ENCODE measurements at regions not wholly inside any gene's neighbourhood (a gene's known extent, or its start where the extent isn't known, plus 50 kb on each side); places are given as distances from the start of the nearest gene placed in this dataset.

DNA sequence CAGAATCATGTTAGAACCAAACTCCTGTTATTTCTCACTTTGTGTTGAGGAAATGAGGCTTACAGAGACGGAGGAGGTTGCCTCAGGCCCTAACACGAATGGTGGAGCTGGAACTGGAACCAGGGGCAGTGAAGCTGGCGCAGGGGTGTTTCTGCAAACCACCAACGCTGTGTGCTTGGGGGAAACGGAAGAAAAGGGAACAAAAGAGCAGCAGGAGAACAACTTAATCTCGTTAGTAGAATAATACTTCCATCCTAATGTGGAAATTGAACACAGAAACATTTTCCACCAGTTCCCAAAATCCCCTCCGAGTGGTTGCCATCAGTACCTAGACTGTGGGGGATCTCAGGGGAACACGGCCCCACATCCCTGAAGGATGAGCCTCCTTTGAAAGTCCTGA, 103.4 kb upstream of the FRMD1 start:
- no peaks in the 10 kb centered on the region for H3K9me3 ChIP-seq
- no peak overlapping the region for H3K4me3 ChIP-seq
- intact Hi-C loops (cut with DNase I; ENCODE audit: low total_unique reads) (loop anchor here (5.0 kb wide), 1 partner anchor 225 kb away; no protein-coding TSS in a partner anchor), in situ Hi-C loops (cut with MboI; ENCODE audit: low pct_ligation_motif_present in 1 of 4, low pct_unique_long_range_greater_than_20kb in 1 of 4, low sequenced_read_pairs in 3 of 4) (no loop called here)
- no peak overlapping the region for H3K27ac ChIP-seq
- TF ChIP-seq POLR2A (IDR thresholded peaks at IDR 0.05) (no peak), EP300 (IDR thresholded peaks at IDR 0.05; ENCODE audit: low read depth) (no peak), POLR2AphosphoS5 (IDR thresholded peaks at IDR 0.05) (no peak)
- TF ChIP-seq, protein P1, sequence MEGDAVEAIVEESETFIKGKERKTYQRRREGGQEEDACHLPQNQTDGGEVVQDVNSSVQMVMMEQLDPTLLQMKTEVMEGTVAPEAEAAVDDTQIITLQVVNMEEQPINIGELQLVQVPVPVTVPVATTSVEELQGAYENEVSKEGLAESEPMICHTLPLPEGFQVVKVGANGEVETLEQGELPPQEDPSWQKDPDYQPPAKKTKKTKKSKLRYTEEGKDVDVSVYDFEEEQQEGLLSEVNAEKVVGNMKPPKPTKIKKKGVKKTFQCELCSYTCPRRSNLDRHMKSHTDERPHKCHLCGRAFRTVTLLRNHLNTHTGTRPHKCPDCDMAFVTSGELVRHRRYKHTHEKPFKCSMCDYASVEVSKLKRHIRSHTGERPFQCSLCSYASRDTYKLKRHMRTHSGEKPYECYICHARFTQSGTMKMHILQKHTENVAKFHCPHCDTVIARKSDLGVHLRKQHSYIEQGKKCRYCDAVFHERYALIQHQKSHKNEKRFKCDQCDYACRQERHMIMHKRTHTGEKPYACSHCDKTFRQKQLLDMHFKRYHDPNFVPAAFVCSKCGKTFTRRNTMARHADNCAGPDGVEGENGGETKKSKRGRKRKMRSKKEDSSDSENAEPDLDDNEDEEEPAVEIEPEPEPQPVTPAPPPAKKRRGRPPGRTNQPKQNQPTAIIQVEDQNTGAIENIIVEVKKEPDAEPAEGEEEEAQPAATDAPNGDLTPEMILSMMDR (IDR thresholded peaks at IDR 0.05) = no peak
- no peaks in the 10 kb centered on the region for H3K36me3 ChIP-seq
- H3K27me3 ChIP-seq = no peaks in the 10 kb centered on the region
- no peak for DNase-seq
- WGBS, 2 donors (ENCODE audit: low coverage in 1 of 2) = 79 to 92% methylated on average over 6 to 8 of the region's 8 CpGs
- no peaks in the 10 kb centered on the region for H3K4me1 ChIP-seq

DNA sequence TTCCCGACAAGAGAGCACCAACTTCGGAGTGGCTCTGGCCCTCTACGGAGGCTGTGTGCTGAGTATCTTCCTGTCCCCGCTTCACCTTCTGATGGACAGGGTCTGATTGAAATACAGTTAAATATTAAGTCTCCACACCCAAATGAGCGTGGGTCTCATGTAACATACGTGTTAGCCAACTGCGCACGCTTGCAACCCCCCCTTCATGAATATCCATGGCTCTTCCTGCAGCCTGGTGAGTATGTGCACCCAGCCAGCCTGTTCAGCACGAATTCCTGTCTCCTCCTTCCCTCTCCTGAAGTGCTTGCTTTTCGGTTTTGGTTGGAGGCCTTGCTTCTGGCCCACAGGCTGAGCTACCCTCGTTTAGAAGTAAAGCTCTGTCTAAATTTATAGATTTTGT, 102.9 kb upstream of the FRMD1 start:
- 86 to 87% methylated on average over 7 to 11 of the region's 11 CpGs for WGBS, 2 donors (ENCODE audit: low coverage in 1 of 2)
- TF ChIP-seq, protein P1 (IDR thresholded peaks at IDR 0.05) = no peak
- Histone ChIP-seq H3K27me3 (no peaks in the 10 kb centered on the region), H3K4me1 (no peaks in the 10 kb centered on the region), H3K36me3 (no peaks in the 10 kb centered on the region), H3K4me3 (no peak overlapping the region), H3K9me3 (no peaks in the 10 kb centered on the region), H3K27ac (no peak overlapping the region)
- in situ Hi-C loops (cut with MboI; ENCODE audit: low pct_ligation_motif_present in 1 of 4, low pct_unique_long_range_greater_than_20kb in 1 of 4, low sequenced_read_pairs in 3 of 4) = no loop called here
- no peak for DNase-seq
- intact Hi-C loops (cut with DNase I; ENCODE audit: low total_unique reads) = loop anchor here (5.0 kb wide), 1 partner anchor 225 kb away; no protein-coding TSS in a partner anchor

DNA sequence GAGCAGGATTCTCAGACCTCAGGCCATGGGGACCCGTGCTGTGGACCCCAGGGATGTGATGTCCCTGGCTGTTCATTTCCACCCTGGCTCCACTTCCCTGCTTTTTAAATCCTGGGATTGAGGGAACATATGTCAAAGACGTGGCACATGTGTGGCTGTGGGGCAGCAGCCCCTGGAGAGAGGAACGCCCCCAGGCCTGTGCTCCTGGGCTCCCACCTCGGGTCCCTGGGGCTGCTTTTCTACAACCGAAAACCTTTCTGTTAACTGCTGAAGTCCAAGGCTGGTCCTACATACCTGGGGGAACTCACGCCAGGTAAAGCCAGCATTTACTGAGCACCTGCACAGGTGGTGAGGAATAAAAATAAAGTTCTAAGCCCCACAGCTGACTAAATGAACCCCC, 102.3 kb upstream of the FRMD1 start:
- no peak overlapping the region for H3K27ac ChIP-seq
- no peak overlapping the region for H3K4me3 ChIP-seq
- in situ Hi-C loops (cut with MboI; ENCODE audit: low pct_ligation_motif_present in 1 of 4, low pct_unique_long_range_greater_than_20kb in 1 of 4, low sequenced_read_pairs in 3 of 4) = no loop called here
- H3K4me1 ChIP-seq = no peaks in the 10 kb centered on the region
- H3K27me3 ChIP-seq = no peaks in the 10 kb centered on the region
- H3K36me3 ChIP-seq = no peaks in the 10 kb centered on the region
- no peaks in the 10 kb centered on the region for H3K9me3 ChIP-seq
- intact Hi-C loops (cut with DNase I; ENCODE audit: low total_unique reads) = loop anchor here (5.0 kb wide), 1 partner anchor 224 kb away; no protein-coding TSS in a partner anchor
- WGBS, 2 donors (ENCODE audit: low coverage in 1 of 2) = 82 to 90% methylated on average over 2 to 6 of the region's 6 CpGs
- no peak for DNase-seq
- TF ChIP-seq EP300 (IDR thresholded peaks at IDR 0.05; ENCODE audit: low read depth) (no peak), POLR2A (IDR thresholded peaks at IDR 0.05) (no peak), POLR2AphosphoS5 (IDR thresholded peaks at IDR 0.05) (no peak)
- TF ChIP-seq, protein P1 (IDR thresholded peaks at IDR 0.05) = no peak

DNA sequence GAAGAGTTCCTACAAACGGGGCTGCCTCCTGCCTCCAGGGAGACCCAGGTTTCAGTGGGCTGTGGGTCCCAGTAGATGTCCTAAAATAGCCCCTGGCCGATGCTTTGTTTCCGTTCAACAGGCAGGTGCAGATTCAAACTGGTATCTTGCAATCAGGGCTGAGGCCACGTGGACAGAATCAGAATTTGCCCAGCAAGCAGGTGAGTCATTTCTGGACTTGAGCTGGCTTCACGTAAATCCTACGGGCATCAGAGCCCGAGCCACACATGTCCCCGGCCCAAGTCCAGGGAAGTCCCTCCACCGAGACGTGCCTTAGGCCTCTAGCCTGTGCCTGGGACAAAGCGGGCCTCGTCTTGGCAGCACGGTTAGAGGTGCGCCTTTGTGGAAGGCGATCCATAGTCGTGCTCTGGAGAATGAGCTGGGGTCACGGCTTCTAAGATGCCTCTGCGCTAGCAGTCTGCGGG, 101.6 kb upstream of the FRMD1 start:
- H3K27me3 ChIP-seq = no peaks in the 10 kb centered on the region
- DNase-seq = no peak
- TF ChIP-seq, protein P1 (IDR thresholded peaks at IDR 0.05) = no peak
- no peak for TF ChIP-seq EP300 (IDR thresholded peaks at IDR 0.05; ENCODE audit: low read depth)
- no peak for TF ChIP-seq POLR2AphosphoS5 (IDR thresholded peaks at IDR 0.05)
- no peak for TF ChIP-seq POLR2A (IDR thresholded peaks at IDR 0.05)
- in situ Hi-C loops (cut with MboI; ENCODE audit: low pct_ligation_motif_present in 1 of 4, low pct_unique_long_range_greater_than_20kb in 1 of 4, low sequenced_read_pairs in 3 of 4) = no loop called here
- no peaks in the 10 kb centered on the region for H3K9me3 ChIP-seq
- H3K27ac ChIP-seq = no peak overlapping the region
- WGBS, 2 donors (ENCODE audit: low coverage in 1 of 2) = 80 to 100% methylated on average over 1 to 19 of the region's 19 CpGs
- intact Hi-C loops (cut with DNase I; ENCODE audit: low total_unique reads) = loop anchor here (5.0 kb wide), 1 partner anchor 223 kb away; no protein-coding TSS in a partner anchor
- H3K4me1 ChIP-seq = no peaks in the 10 kb centered on the region
- H3K4me3 ChIP-seq = no peak overlapping the region
- H3K36me3 ChIP-seq = no peaks in the 10 kb centered on the region
